NCI-H82 treated with DMSO at 0.1 percent for 48 hours (cell line): ENCODE measurements at regions not wholly inside any gene's neighbourhood (a gene's known extent, or its start where the extent isn't known, plus 50 kb on each side); places are given as distances from the start of the nearest gene placed in this dataset.
"Not testable (repeated sequence)": the region's sequence is repeated elsewhere in the genome, so short reads cannot be mapped to it uniquely, and the experiment has no call there.

Experiments used
- DNase-seq: peaks from one replicate; lab custom pipeline; 2025; ENCODE audit not compliant: unreplicated experiment; lab: John Stamatoyannopoulos, UW

GRCh38 chr13:111411919-111412650 is 91.6 kb downstream of the TEX29 start:
- DNase-seq = no peak

DNA sequence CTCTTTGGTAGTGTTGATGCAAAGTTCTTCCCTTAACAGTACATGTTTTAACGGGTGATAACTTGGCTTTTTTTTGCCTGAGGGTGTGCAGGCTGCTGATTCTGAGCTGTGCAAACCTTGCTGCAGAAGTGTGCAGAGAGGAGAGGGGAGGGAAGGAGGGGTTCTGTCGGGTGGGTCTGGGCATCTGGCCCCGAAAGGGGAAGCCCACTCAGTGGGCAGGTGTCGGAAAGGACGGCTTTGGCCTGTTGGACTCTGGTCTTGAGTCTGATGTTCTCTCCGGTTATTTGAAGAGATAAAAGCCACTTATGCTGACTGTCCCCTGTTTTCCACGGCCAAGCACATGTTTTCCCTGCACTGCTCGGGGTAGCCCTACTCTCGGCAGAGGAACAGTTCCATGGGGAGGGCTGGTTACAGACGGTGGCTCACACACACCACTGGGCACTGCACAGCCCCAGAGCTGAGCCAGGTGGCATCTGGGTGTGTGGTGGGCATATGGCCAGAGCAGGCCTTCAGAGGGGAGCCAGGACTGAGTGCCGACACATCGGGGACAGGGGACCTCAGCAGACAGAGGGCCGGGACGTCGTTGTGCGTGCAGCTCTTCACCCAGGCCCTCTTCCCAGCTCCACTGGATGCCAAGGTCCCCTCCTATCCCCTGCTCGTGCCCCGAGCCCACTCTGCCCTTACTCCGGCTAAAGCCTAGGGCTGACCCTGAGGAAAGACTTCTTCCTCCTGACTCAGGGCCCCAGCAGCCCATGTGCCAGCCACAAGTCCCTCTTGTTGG is 93.2 kb downstream of the TEX29 start:
- DNase-seq = no peak

DNA sequence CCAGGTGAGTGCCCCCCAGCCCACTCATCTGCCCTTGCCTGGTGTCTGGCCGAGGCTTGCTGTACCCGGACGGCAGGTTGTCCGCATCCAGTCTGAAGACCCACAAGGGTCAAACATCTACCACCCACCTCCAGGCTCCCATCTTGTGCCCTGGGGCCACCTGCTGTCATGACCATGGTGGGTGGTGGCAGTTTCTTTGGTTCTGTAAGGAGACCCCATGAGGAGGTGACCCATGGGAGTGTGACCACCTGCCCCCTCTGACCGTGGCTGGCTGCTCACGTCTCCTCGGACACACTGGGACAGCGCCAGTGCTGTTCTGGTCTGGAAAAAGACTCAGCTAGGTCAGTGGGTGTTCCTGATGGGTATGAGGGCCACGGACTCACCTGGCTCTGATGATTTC is 93.9 kb downstream of the TEX29 start:
- no peak for DNase-seq

DNA sequence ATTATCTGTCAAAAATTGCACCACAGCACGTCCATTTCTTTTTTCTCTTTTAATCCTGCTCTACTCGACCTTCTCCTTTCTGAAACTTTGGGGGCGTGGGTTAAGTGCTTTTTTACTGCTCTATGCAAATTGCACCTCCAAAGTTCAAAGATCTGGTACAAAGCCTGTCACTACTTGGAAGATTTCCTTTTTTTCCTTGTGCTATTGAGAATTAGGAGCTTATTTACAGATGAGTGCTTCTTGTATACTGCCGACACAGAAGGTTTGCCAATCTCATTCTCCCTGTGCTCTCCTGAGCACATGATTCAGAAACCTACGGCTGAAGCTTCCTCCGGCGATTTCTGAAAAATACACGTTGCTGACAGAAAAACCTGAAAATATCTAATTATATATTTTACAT is 94.8 kb downstream of the TEX29 start:
- no peak for DNase-seq

DNA sequence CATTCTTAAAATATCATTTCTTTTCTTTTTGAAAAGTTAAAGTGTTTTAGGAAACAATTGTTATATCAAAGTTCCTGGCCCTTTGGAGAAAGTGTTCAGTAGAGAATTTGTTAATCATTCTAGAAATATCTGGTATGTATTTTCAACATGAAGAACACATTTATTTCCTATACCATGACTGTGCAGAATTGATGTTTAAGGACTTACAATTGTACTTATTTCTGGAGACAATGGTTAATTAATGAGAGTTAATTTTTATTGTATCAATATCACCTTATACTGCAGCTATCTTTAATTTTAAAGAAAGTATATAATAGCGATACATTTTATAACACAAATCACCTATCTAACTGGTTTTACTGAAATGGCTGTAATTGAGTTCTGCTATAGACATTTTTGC is 95.3 kb downstream of the TEX29 start:
- no peak for DNase-seq

GRCh38 chr13:111418101-111418500 is 97.7 kb downstream of the TEX29 start:
- DNase-seq = no peak

GRCh38 chr13:111420113-111420876 is 99.9 kb downstream of the TEX29 start:
- no peak for DNase-seq

DNA sequence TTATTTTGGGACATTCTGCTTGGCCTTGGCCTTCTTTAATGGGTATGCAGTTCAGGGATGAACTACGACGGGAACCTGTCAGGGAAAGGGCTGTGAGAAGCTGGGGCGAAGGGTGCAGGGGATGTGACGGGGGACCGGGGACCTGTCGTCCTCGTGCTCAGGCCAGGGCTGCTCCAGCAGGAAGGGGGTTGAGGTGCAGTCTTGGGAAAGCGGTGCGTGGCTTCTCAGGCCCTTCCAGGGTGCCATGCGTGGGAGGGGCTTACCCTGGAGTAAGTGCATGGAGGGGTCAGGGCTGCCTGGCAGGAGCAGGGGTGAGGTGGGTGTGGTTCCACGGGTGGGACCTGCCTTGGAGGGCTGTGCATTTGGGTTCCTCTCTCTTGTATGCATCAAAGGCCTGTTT is 100.8 kb downstream of the TEX29 start:
- DNase-seq = no peak

GRCh38 chr13:111422348-111422747 is 101.9 kb downstream of the TEX29 start:
- DNase-seq = no peak

DNA sequence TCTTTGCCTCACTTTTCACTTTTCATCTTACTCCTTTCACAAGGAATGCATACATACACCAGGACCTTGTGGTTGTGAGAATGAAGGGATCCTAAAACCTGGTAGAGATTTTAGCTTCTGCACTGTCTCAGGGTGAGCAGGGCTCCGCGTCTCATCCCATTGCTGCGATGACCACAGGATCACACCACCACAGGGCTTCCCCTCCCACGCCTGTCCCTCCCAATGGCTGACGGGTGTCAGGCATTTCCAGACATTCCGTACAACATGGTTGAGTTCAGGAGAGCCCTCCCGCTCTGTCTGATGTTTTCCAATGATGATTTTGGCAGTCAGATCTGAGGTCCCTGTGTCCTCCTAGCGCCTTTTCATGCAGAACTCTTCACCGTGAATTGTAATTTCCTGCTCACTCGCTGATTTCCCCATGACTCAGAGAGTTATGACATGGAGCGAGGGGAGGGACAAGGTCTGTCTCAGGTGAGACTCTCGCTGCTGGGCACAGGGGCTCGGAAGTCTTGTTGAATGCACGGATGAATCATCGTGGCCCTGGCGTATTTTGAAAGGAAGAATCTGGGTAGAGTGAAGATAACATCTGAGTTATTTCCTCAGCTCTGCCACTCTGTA is 102.8 kb downstream of the TEX29 start:
- DNase-seq = no peak

- no peak for DNase-seq
These were observed 103.7 kb downstream of the TEX29 start for GRCh38 chr13:111424134-111424533.

- no peak for DNase-seq
These were observed 104.9 kb downstream of the TEX29 start for GRCh38 chr13:111425326-111425725.

DNA sequence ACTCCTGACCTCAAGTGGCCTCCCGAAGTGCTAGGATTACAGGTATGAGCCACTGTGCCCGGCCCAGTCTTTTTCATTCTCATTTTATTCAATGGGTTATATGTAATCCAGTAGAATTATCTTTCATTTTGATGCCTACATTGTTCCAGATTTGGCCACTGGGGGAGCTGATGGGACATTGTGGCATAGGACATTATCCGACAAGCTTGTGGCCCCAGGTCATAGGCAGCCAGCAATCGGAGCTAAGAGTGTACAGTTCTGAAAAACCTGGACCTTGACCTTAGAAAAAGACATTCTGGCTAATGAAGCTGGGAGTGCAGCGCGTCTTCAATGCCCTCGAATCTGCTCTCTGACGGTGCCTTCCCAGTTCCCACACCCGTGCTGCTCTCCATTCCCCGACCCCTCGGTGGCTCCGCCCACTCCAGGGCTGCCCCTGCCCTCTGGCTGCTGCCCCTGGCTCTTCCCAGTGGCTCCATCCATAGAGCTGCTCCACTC is 108.7 kb downstream of the TEX29 start:
- no peak for DNase-seq

DNA sequence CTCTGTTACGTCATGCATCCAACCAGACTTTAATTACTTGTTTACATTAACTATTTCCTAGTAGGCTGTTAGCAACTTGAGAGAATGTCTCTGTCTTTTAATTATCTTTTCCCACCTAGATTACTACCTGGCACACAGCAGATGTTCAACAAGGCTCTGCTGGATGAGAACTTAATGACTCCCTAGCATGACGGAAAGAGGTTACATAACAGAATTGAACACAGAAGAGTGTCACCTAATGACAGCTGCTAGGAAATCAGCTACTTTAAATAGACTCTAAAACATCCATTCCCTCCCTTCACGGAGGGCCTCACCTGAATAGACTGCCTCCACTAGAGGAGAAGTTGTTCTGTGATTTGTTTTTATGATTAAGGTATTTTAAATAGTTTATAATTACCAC is 110.8 kb downstream of the TEX29 start:
- DNase-seq = no peak

DNA sequence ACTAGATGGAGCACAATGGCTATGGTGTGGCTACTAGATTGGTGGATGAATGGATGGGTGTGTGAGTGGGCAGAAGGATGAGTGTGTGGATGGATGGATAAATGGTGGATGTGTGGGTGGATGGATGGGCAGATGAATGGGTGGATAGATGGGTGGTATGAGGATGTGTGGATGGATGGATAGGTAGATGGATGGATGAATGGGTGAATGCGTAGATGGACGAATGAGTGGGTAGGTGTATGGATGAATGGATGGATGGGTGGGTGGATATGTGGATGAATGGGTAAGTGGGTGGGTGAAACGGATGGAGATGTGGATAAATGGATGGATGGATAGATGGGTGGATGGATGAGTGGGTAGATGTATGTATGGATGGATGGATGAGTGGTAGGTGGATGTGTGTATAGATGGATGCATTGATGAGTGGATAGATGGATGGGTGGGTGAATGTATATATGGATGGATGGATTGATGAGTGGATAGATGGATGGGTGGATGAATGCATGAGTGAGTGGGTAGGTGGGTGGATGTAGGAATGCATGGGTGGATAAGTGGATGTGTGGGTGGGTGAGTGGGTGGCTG is 114.2 kb downstream of the TEX29 start:
- DNase-seq = no peak

DNA sequence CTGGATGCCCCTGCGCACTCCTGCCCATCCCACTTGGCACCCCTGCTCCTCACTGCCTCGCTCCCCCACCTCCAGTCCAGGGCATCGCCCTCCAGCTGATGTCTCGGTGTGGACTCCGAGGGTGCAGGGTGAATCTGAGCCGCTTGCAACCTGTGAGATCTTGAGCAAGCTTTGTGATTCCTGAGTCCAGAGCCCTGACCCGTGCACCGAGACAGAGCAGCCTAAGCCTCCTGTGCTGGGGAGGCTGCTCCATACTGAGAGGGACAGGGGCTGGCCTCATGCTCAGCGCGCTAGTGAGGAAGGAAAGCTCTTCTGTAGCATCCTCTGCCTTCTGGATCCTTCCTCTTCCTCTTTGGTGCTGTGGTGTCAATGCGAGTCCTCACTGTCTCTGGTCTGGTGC is 116.0 kb downstream of the TEX29 start:
- DNase-seq = no peak

DNA sequence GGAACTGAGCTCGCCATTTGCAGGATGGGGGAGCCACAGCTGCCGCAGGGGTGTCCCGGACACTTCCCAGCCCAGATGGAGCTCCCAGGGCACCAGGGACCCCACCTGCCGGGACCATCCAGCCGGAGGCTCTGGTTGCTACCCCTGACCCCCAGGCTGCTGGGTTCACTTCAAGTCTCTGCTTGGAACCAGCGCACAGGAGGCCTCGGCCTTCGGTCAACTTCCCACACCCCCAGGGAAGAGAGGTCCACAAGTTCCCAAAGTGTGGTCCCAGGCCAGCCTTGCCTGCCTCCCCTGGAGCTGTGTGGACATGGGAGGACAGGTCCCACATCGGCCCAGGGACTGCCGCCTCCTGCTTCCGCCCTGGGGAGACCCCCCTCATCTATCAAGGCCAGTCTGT is 117.0 kb downstream of the TEX29 start:
- no peak for DNase-seq

DNA sequence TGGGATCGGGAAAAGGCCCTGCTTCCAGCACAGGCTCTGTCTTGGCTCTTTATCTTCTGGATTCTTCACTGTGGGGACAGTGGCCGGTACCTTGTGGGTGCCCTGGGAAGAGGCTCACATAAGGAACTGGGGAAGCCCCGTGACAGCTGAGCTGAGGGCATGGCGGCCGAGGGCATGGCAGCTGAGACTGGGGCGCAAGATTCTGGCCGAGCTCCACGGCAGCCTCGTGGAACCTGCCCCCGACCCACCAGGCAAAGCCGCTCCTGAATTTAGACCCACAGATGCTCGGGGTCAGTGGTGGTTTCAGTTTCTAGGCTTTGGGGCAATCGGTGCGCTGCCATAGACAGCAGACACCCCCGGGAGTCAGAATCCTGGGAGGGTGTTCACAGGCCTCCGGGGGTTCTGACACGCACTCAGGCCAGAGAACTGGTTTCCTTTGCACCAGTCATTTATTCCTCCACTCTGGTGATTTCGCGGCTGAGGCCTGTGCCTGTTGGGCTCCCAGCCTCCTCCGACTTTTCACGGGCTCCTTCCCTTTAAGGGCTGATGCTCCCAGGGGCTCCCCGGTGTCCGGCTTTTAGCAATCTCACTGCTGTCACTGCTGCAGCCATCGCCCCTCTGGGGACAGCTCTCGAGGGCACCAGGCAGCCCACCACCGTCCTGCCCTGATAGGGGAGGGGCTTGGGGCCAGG is 117.6 kb downstream of the TEX29 start:
- no peak for DNase-seq

GRCh38 chr13:111440492-111440891 is 120.0 kb downstream of the TEX29 start:
- not testable (repeated sequence) for DNase-seq

DNA sequence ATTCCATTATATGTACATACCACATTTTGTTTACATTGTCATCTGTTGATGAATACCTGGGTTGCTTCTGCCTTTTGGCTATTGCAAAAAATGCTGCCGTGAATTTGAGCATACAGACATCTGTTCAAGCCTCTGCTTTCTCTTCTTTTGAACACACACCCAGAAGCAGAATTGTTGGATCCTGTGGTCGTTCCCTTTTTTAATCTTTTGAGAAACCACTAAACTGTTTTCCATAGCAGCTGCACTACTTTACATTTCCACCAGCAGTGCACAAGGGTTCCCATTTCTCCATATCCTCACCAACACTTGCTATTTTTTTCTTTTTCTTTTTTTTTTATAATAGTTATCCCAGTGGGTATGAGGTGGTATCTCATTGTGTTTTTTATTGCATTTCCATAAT is 123.5 kb downstream of the TEX29 start:
- no peak for DNase-seq
